NCI-H748 treated with DMSO at 0.1 percent for 48 hours (cell line): ENCODE measurements at regions not wholly inside any gene's neighbourhood (a gene's known extent, or its start where the extent isn't known, plus 50 kb on each side); places are given as distances from the start of the nearest gene placed in this dataset.

Source experiments
- DNase-seq: peaks from one replicate; lab custom pipeline; 2025; lab: John Stamatoyannopoulos, UW

DNA sequence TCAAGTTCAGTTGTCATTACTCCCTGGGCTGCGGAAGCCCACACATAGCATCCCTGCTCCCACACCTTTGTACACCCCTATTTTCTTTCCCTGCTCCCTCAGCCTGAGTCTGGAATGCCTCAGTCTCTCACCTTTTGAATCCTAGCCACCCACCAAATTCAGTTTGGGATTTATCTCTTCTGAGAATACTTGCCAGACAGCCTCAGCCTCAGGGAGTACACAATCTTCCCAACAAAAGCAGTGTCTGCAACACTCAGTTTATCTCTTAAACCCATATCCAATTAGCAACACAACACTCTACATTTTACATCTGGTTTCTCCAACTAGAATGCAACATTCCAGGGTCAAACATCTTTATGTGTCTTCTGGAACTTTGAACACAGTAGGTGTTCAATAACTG lies 190.2 kb downstream of the GPAM start:
- no peak for DNase-seq

GRCh38 chr10:111993872-111994426 lies 189.6 kb downstream of the GPAM start:
- no peak for DNase-seq

DNA sequence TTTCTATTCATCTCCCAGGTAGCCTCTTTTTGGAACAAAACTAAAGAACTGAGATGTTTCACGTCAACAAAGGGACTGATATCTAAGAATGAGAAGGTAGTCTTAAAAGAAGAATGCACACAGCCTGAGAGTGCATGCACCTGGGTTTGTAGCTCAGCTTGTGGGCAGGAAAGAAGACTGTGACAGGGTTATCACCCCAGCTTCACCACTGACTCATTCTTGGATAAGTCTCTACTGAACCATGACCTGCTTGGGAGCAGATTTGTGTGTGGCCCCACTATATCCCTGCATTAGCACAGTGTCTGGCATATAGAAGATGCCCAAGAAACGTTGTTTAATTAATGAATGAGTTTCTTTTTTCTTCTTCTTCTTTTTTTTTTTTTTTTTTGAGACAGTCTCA lies 187.5 kb downstream of the GPAM start:
- DNase-seq: no peak

DNA sequence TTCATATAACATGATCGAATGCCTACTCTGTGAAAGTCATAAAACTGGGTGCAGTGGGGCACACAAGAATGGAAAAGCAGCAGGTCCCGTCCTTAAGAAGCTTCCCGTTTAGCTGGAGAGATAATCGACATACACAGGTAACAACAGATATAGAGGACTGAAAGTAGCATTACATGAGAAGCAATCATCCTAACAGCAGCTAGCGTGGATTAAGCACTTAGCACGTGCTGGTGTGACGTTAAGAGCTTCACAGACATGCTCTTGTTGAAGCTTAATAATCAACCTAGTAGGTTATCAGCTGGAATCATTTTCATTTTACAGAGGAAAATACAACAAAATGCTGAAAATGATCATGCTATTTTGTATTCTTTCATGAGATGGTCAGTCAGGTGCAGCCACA lies 184.8 kb downstream of the GPAM start:
- no peak for DNase-seq

DNA sequence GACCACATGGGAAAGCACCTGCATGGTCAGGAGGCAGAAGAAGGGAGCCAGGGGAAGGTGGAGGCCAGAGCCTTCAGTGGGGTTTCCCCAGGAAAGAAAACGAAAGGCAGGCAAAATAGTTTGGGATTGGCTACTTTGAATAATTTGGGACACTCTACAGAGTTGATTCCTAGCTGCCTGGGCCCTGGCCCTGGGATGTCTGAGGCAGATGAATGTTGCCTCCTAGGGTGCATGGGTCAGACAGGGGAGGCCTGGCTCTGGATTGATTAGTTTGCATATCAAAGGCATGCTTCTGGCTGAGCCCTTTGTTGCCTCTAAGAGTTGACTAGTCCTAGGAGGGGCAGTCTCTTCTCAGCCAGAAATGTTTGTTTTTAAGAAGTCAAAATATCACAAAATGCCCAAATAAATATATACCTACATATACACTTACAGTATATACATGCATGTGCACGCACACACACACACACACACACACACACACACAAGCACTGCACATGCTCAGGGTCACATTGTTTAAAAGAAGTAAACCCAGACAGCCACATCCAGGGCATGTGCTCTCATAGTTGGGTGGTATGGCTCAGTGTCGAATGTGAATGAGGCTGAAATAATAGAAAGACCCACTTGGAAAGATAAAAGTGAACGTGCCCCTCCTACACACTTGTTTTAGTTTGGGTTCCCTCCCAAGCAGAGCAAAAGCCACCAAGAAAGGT lies 184.2 kb downstream of the GPAM start:
- no peak for DNase-seq

DNA sequence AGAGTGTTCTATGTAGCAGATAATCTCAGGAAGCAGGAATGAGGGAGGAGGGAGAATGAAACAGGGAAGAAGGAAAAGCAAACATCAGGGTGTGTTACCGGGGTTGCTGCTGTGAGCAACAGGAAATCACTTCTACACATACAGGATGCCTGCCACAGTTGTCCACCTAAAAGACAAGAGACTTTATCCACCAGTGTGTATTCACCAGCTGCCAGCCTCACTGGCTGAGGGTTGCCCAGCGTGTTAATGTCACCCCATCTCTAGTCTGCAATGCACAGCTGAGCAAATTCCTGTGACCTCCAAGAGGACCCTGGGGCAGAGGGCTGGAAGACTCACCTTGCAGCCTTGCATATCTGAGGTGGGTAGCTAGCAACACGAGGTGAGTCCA lies 183.7 kb downstream of the GPAM start:
- DNase-seq: no peak

DNA sequence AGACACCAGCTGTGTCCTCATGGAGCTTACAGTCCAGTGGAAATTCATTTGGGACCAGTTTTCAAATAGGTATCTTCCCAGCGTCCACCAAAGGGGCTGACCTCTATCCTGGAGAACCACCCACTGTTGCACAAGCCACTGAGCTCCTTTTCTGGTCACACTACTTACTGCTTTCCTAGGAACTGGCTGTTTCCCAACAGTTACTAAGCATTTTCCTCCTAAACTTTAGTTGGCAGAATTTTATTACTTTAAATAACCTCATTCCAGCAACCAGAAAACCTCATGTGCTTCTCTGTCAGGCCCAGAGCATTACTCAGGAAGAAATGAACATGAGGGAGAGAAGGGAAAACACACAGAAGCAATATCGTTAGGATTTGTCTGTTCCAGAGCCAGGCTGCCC lies 183.1 kb downstream of the GPAM start:
- no peak for DNase-seq

GRCh38 chr10:112002206-112002605 lies 181.4 kb downstream of the GPAM start:
- no peak for DNase-seq

DNA sequence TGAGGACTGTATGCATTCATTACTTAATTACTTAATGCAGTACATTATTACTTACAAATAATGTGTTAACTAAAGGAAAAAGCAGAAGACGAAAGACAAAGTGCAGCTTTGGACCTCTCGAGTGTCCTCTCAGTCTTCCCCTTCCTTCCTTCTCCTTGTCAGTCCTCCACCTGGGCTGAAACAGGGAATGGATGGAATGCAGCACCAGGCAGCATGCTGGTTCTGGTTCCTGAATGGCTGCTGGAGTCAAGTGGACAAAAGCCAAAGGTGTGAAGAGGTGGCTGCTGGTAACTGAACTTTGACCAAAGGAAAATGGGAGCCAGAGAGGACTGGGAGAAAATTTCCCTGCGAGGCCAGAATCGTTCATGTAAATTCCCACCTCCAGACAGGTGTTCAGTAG lies 179.5 kb downstream of the GPAM start:
- no peak for DNase-seq

DNA sequence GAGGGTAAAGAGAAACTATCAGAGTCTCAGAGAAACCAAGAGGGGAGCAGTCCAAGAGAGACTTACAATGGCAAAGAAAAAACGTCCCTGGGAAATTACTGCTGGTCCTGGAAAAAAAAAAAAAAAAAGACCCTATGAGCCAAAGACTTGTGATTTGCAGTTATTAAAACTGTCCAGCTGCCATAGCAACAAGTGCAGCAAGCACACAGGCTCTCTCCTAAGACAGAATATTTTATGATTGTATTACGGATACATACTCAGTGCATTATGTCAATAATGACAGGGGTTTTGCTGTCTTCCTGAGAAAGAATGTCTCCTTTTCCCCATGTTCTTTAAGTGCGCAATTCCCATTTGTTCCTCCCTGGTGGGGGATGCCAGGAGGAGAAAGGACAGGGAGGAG lies 178.5 kb downstream of the GPAM start:
- DNase-seq: no peak

GRCh38 chr10:112006407-112006806 lies 177.2 kb downstream of the GPAM start:
- no peak for DNase-seq

- DNase-seq: no peak
Measured at GRCh38 chr10:112006831-112007230, 176.7 kb downstream of the GPAM start.

DNA sequence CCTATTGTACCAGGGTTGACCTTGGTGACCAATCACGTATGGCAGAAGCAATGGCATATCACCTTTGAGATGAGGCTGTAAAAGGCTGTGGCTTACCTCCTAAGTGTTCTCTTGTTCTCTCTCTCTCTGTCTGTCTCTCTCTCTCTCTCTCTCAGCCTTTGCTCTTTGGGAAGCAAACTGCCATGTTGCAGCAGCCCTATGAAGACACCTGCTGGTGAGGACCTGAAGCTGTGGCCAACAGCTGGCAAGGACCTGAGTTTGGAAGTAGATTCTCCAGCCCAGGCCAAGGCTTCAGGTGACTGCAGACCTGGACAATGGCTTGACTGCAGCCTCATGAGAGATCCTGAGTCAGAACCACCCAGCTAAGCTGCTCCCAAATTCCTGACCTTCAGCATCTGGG lies 161.4 kb downstream of the GPAM start:
- DNase-seq: no peak

DNA sequence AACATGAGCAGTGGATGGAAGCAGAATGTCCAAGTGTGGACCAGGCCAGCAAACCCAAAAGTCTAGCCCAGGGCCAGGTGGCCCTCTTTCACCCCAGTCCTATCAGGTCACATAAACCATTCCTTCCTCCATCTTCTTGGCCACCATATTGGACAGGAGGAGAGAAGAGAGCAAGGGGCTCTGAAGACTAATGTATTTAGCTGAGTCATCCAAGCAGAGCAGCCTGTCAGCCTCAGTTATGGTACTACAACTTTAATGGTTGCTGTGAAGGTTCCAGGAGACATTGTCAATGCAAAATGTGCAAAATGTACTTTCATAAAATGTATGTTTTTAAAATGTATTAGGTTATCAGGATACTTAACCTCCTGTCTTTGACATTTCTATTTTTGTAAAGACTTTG lies 159.5 kb downstream of the GPAM start:
- DNase-seq: no peak

- no peak for DNase-seq
Measured at GRCh38 chr10:112025228-112025627, 158.3 kb downstream of the GPAM start.

- no peak for DNase-seq
Measured at GRCh38 chr10:112026438-112026837, 157.1 kb downstream of the GPAM start.

DNA sequence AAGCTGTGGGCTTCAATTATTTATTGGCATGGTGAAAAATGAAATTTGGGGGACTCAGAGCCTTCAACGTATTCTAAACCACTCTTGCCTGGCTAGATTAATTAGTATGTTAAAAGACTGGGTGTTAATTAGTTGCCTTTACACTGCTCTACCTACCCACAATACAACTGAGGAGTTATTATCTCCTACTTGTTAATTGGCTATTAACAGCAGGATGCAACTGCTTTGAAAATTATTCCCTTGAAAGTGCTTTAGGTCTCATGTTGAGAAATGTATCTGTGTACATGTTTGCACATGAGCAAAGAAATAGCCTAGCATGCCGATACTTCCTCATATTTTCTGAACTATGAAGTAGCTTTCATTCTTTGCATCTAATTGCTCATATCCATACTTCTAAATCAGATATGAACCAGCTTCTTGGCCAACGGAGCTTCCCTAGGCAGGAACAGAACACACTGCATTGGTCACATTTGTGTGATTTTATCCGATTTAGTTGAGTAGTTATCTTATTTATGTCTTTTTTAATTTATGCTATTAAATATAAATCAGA lies 155.8 kb downstream of the GPAM start:
- DNase-seq: no peak

DNA sequence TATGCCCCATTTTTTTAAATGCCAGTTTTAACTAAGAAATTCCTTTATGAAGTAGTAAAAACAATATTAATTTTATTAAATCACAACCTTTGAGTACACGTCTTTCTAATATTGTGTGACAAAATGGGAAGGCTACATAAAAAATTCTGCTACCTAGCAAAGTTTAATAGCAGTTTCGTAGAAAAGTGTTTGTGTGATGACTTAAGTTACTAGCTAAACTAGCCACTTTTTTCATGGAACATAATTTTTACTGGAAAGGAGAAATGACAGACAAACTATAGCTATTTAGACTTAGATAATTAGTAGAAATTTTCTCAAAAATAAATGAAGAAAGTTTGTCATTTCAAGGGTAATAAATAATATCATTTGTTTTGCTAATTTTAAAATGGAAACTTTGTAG lies 153.1 kb downstream of the GPAM start:
- no peak for DNase-seq

DNA sequence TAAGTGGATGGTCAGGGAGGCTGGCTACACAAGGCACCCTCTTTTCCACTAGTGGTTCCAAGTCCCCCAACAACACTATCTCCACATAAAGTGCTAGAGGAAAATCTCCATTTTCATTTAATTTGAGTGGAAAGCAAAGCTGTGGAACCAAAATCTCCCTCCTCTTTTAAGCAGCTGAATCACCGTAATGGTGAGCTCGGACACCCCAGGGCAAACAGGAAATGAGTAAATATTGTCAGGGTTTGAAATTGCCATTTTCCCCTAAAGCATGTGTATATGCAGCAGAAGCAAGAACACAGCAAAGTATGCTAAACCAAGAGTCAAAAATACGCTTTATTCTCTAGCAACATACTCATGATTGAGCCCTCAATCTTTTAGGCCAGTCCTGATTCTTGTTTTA lies 143.7 kb downstream of the GPAM start:
- no peak for DNase-seq

DNA sequence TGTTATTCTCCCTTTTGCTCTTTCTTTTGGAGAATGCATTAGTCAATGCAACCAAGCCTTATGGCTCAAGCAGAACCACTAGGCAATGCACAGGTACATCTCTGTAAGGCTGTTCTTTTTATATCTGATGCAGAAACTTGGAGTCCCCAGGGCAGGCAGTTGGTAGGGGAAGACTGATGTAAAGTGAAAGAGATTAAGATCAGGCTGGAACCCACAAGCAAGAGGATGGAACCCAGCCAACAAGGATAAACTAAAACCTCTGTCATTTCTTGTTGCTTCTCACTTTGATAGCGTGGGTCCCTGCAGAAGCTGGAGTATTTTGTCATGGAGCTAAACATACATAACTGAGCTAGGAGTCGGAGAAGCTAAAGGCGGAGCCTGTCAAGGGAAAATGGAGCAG lies 142.9 kb downstream of the GPAM start:
- no peak for DNase-seq

DNA sequence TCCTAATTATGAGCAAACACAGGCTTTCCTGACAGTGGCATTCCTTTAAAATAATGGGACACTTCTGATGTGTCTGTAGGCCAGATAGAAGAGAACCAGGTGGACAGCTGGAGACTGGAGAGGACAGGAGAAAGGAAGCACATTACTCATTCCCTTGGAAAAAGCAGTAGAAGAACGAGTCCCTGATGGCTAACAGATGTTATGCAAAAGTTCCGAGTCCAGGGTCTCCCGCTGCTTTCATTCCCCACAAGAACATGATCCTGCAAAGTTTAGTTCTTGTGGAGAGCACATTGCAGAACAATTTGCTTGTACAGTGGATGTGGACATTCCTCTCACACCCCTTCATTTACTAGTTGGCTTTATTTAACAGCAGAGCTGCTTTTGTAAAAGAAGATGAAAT lies 137.6 kb downstream of the GPAM start:
- no peak for DNase-seq

DNA sequence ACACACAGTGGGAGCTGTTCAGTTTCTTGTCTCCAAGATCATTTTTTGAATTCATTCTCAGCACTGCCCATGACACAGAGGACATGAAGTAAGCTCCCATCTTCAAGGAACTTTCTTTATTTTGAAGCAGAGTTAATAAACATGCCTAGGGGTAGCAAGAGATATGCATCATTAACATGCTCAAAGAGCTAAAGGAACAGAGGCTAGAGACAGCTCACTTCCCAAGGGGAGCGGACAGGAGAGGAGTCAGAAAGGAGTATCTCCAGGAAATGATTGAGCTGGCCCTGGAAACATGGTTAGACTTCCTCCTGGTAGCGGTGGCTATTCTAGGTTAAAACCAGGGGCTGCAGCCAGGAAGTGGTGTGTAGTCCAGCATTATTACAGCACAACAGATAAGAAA lies 135.9 kb downstream of the GPAM start:
- no peak for DNase-seq

DNA sequence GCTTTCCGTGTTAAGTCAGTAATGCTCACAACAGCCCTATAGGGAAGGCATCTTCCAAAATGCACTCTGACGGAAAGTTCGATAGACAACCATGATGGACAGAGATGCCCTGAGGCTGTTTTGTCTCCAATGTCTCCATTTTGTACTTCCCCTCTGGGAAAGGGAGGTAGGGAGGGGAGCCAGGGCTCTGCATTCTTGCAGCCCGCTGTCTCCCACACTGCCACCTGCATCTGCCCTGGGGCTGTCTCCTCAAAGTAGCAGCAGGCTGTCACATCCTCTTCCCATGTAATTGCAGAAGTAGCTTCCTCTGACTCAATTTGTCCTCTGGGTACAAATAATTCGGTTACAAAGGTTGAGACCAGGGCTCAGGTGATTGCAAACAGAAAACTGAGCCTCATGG lies 131.4 kb downstream of the GPAM start:
- no peak for DNase-seq

DNA sequence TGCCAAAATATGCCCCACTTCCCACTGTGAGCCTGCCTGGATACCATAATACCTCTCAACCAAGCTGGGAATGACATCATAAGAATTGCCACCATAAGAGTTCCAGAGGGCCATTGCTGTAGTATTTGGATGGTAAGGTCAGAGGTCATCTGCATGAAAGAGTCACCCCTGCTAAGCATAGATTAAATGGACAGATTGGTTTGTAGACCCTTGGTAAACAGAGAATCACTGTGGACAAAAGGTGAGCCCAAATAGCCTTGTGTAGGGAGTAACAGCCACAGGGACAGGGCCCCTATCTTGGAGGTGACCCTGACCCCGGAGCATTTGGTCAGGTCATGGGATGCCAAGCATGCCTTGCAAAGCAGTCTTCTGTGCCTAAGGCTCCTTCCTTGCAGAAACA lies 129.7 kb downstream of the GPAM start:
- no peak for DNase-seq
